H1 (cell line): ENCODE measurements at regions not wholly inside any gene's neighbourhood (a gene's known extent, or its start where the extent isn't known, plus 50 kb on each side); places are given as distances from the start of the nearest gene placed in this dataset.

ENCODE experiments used
- CTCF ChIA-PET: fragments of 300-600 bp; sonication (Branson Sonifier 250); formaldehyde crosslinking; loops from one replicate; lab custom pipeline; 2021; ENCODE audit not compliant: partially characterized antibody; lab: Charles Lee
- POLR2A ChIA-PET: fragments of 300-600 bp; sonication (Branson Sonifier 250); formaldehyde crosslinking; loops from one replicate; lab custom pipeline; 2021; ENCODE audit warnings: inconsistent platforms; ENCODE audit not compliant: partially characterized antibody; lab: Charles Lee
- DNase-seq, 2 experiments: peaks; one replicate each; pipeline versions ENCODE4 v3.0.0 to v3.0.0-alpha.2; 2010 to 2022; ENCODE audit warnings: low spot score in 2 of 2, low read depth in 1 of 2, mixed read lengths in 1 of 2
- FAIRE-seq: peaks from 2 replicates; lab custom pipeline; 2011; peaks lifted over from hg19 to GRCh38; lab: Jason Lieb, UNC
- H2AFZ ChIP-seq: 2 replicates; pipeline ENCODE4 v1.8.1; 2012; ENCODE audit warnings: low read length, inconsistent platforms
- H2AK5ac ChIP-seq: 2 replicates; pipeline ENCODE4 v1.6.1; 2013; ENCODE audit warnings: low read depth, low read length
- H2BK120ac ChIP-seq: replicated peaks from 2 replicates; pipeline ENCODE3; 2013; ENCODE audit warnings: low read depth, low read length, inconsistent platforms
- H2BK12ac ChIP-seq: 2 replicates; pipeline ENCODE4 v1.6.1; 2013; ENCODE audit warnings: low read depth, low read length
- H2BK15ac ChIP-seq: 2 replicates; pipeline ENCODE4 v1.6.1; 2013; ENCODE audit warnings: low read length
- H2BK20ac ChIP-seq: 2 replicates; pipeline ENCODE4 v1.6.1; 2013; ENCODE audit warnings: low read length
- H2BK5ac ChIP-seq: 2 replicates; pipeline ENCODE4 v1.6.1; 2013; ENCODE audit warnings: low read depth, low read length
- H3K14ac ChIP-seq: 2 replicates; pipeline ENCODE4 v1.6.1; 2013; ENCODE audit warnings: inconsistent platforms; ENCODE audit not compliant: insufficient read length
- H3K18ac ChIP-seq: 2 replicates; pipeline ENCODE4 v1.6.1; 2013; ENCODE audit warnings: low read length; ENCODE audit errors: extremely low read depth
- H3K23ac ChIP-seq: 2 replicates; pipeline ENCODE4 v1.6.1; 2013; ENCODE audit warnings: inconsistent platforms; ENCODE audit not compliant: insufficient read length
- H3K23me2 ChIP-seq: 2 replicates; pipeline ENCODE4 v1.6.1; 2013; ENCODE audit warnings: low read depth, low read length
- H3K27ac ChIP-seq: 2 replicates; pipeline ENCODE4 v1.6.1; 2011; ENCODE audit warnings: low read depth, low read length, inconsistent platforms
- H3K27me3 ChIP-seq, 4 experiments: replicated peaks in 1 of 4; 1 replicate in 1 of 4; 2 replicates in 3 of 4; pipeline versions ENCODE4 v1.6.1 to v1.8.1; 2011 to 2013; ENCODE audit warnings: low read length in 3 of 4, mild to moderate bottlenecking in 3 of 4, inconsistent platforms in 2 of 4, mixed read lengths in 2 of 4, moderate library complexity in 1 of 4; ENCODE audit not compliant: control insufficient read depth in 3 of 4, insufficient read depth in 3 of 4; ENCODE audit errors: extremely low read depth in 1 of 4
- H3K36me3 ChIP-seq, 4 experiments: 2 replicates each; pipeline versions ENCODE4 v1.6.1 to v1.8.1; 2011 to 2013; ENCODE audit warnings: mild to moderate bottlenecking in 4 of 4, low read length in 3 of 4, moderate library complexity in 2 of 4, control low read depth in 1 of 4, inconsistent platforms in 1 of 4; ENCODE audit not compliant: insufficient read depth in 4 of 4, control insufficient read depth in 2 of 4
- H3K4ac ChIP-seq: replicated peaks from 2 replicates; pipeline ENCODE3; 2013; ENCODE audit warnings: low read length, low read depth, mixed read lengths, inconsistent platforms; ENCODE audit not compliant: insufficient read length
- H3K4me1 ChIP-seq, 4 experiments: replicated peaks in 1 of 4; 1 replicate in 1 of 4; 2 replicates in 3 of 4; pipeline versions ENCODE4 v1.6.1 to v1.8.1; 2011 to 2013; ENCODE audit warnings: low read length in 3 of 4, inconsistent platforms in 2 of 4, mixed read lengths in 1 of 4; ENCODE audit not compliant: insufficient read depth in 4 of 4, control insufficient read depth in 3 of 4
- H3K4me2 ChIP-seq, 2 experiments: 2 replicates each; pipeline versions ENCODE4 v1.6.1 to v1.8.1; 2011 to 2013; ENCODE audit warnings: low read depth in 2 of 2, low read length in 2 of 2, control low read depth in 1 of 2, inconsistent platforms in 1 of 2, mild to moderate bottlenecking in 1 of 2; ENCODE audit not compliant: insufficient read depth in 1 of 2
- H3K4me3 ChIP-seq, 4 experiments: fragments of 200-600, 300-600 bp in 1 of 4; sonication (generic), shearing (Covaris generic), sonication (Bioruptor Twin) in 1 of 4; 2 replicates each; pipeline versions ENCODE4 v1.5.1 to v1.8.1; 2011 to 2016; ENCODE audit warnings: low read length in 4 of 4, low read depth in 3 of 4, control low read depth in 2 of 4, inconsistent platforms in 2 of 4, mild to moderate bottlenecking in 2 of 4, mixed read lengths in 1 of 4, moderate library complexity in 1 of 4; ENCODE audit not compliant: insufficient read depth in 2 of 4; ENCODE audit errors: extremely low read depth in 1 of 4
- H3K56ac ChIP-seq: replicated peaks from 2 replicates; pipeline ENCODE3; 2013; ENCODE audit warnings: low read depth, mild to moderate bottlenecking, mixed read lengths, low read length, inconsistent platforms; ENCODE audit not compliant: insufficient read length
- H3K79me1 ChIP-seq: 2 replicates; pipeline ENCODE4 v1.6.1; 2013; ENCODE audit warnings: low read depth, low read length, control low read depth
- H3K79me2 ChIP-seq, 2 experiments: 2 replicates each; pipeline versions ENCODE4 v1.6.1 to v1.8.1; 2012 to 2013; ENCODE audit warnings: low read length in 2 of 2, mild to moderate bottlenecking in 2 of 2, inconsistent platforms in 1 of 2; ENCODE audit not compliant: insufficient read depth in 2 of 2, control insufficient read depth in 1 of 2
- H3K9ac ChIP-seq, 4 experiments: replicated peaks in 1 of 4; 1 replicate in 1 of 4; 2 replicates in 3 of 4; pipeline versions ENCODE4 v1.6.1 to v1.8.1; 2011 to 2013; ENCODE audit warnings: low read depth in 3 of 4, low read length in 3 of 4, control low read depth in 2 of 4, mild to moderate bottlenecking in 2 of 4, moderate library complexity in 2 of 4, inconsistent platforms in 1 of 4; ENCODE audit errors: extremely low read depth in 1 of 4
- H3K9me3 ChIP-seq, 2 experiments: 2 replicates each; pipeline versions ENCODE4 v1.6.1 to v1.8.1; 2012 to 2013; ENCODE audit warnings: mild to moderate bottlenecking in 2 of 2, moderate library complexity in 2 of 2, control low read depth in 1 of 2, inconsistent platforms in 1 of 2, low read depth in 1 of 2, low read length in 1 of 2, mixed read lengths in 1 of 2; ENCODE audit not compliant: insufficient read depth in 2 of 2
- H4K20me1 ChIP-seq, 2 experiments: replicated peaks in 1 of 2; 2 replicates each; pipeline versions ENCODE3 to v1.8.1; 2011 to 2013; ENCODE audit warnings: inconsistent platforms in 2 of 2, low read length in 2 of 2, mild to moderate bottlenecking in 1 of 2; ENCODE audit not compliant: insufficient read depth in 2 of 2, control insufficient read depth in 1 of 2
- H4K5ac ChIP-seq: 2 replicates; pipeline ENCODE4 v1.6.1; 2013; ENCODE audit warnings: low read length, low read depth, mixed read lengths, inconsistent platforms; ENCODE audit not compliant: insufficient read length
- H4K8ac ChIP-seq: 2 replicates; pipeline ENCODE4 v1.8.0; 2013; ENCODE audit warnings: mild to moderate bottlenecking, moderate library complexity, low read length, inconsistent platforms; ENCODE audit not compliant: insufficient read depth; ENCODE audit errors: extremely low read depth
- H4K91ac ChIP-seq: replicated peaks from 2 replicates; pipeline ENCODE3; 2013; ENCODE audit warnings: low read length, mixed read lengths, inconsistent platforms; ENCODE audit not compliant: insufficient read length
- E2F6 ChIP-seq: IDR thresholded peaks from 2 replicates; pipeline ENCODE4 v1.6.1; 2012; ENCODE audit warnings: inconsistent platforms
- RAD21 ChIP-seq, 2 experiments: IDR thresholded peaks in 1 of 2; conservative IDR thresholded peaks in 1 of 2; 2 replicates each; pipeline ENCODE4 v1.6.1; 2011; ENCODE audit warnings: low read depth in 2 of 2, low read length in 2 of 2, improper control_type of control experiment in 1 of 2, inconsistent platforms in 1 of 2, mild to moderate bottlenecking in 1 of 2, moderate library complexity in 1 of 2
- SIRT6 ChIP-seq: IDR thresholded peaks from one replicate; pipeline ENCODE4 v1.7.1; 2012; ENCODE audit warnings: low read length, inconsistent platforms
- WGBS, 2 experiments: shearing (Covaris generic) in 1 of 2; methylation state at CpG; one replicate each; pipeline versions ENCODE4 v1.1.6 to v1.1.7; 2013 to 2015; ENCODE audit warnings: low lambda C conversion rate in 2 of 2, mixed read lengths in 2 of 2, inconsistent platforms in 1 of 2, low coverage in 1 of 2, missing lambda C conversion rate in 1 of 2; ENCODE audit not compliant: insufficient replicate concordance in 2 of 2, insufficient coverage in 1 of 2, insufficient read length in 1 of 2; ENCODE audit errors: extremely low coverage in 1 of 2, missing lambda C conversion rate in 1 of 2; 5-methylcytosine and 5-hydroxymethylcytosine counted together

- Histone ChIP-seq H3K9me3 (no peaks in the 10 kb centered on the region), H3K4me1 (no peaks in the 10 kb centered on the region), H2BK120ac (no peak overlapping the region), H4K5ac (no peak overlapping the region), H4K91ac (no peak overlapping the region), H3K56ac (no peak overlapping the region), H3K18ac (no peak overlapping the region), H3K9ac (no peak overlapping the region), H2BK20ac (no peak overlapping the region), H4K20me1 (no peaks in the 10 kb centered on the region), H2BK15ac (no peak overlapping the region), H3K4ac (no peak overlapping the region), H3K14ac (no peak overlapping the region), H2AK5ac (no peak overlapping the region), H3K23ac (no peak overlapping the region), H3K4me2 (no peak overlapping the region), H3K79me1 (no peaks in the 10 kb centered on the region), H2AFZ (no peak overlapping the region), H3K27me3 (no peaks in the 10 kb centered on the region), H2BK12ac (no peak overlapping the region), H3K79me2 (no peaks in the 10 kb centered on the region), H3K27ac (no peak overlapping the region), H3K4me3 (no peak overlapping the region), H2BK5ac (no peak overlapping the region), H3K36me3 (no peaks in the 10 kb centered on the region), H4K8ac (no peak overlapping the region), H3K23me2 (no peaks in the 10 kb centered on the region)
- ChIA-PET POLR2A (no interaction called here), CTCF (interaction anchor here (0.6 kb wide), 1 partner anchor 591 kb away, joined by 4 read pairs; no protein-coding TSS in a partner anchor)
- DNase-seq (no peak), FAIRE-seq (no peak)
- TF ChIP-seq SIRT6, result no peak
- no peak for TF ChIP-seq E2F6
- no peak for TF ChIP-seq RAD21 (IDR thresholded peaks at IDR 0.05 in 1 of 2, conservative IDR thresholded peaks at IDR 0.05 in 1 of 2; ENCODE audit: low read depth in 2 of 2, low read length in 2 of 2)
- WGBS, 2 experiments, result 89% methylated on average over 6 of the region's 6 CpGs; no CpG with 5 or more reads in 1 of the 2 experiments
These were observed 52.0 kb upstream of the GRB10 start for GRCh38 chr7:50834679-50835078.
